ENCODE measurements at regions not wholly inside any gene's neighbourhood (a gene's known extent, or its start where the extent isn't known, plus 50 kb on each side); places are given as distances from the start of the nearest gene placed in this dataset.

DNA sequence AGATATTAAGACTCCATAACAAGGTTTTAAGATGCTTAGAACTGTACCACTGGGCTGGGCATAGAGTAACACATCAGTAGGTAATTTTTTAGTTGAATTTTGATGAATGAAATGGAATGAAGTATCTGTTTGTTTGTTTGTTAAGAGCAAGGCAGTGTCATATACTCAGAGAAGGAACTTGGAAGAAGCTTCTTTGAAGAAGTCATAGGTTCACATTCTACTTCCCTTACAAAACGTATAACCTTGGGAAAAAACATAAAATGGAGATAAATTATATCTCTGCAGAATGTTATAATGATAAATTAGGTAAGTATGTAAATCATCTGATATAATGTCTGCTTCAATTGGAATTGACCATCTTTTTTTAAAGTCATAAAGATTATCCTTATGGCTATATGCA is 122.1 kb upstream of the SLC39A10 start:
- POLR2A ChIA-PET, result no interaction called here
- H3K4me3 ChIP-seq (ENCODE audit: low read depth in 2 of 2, low read length in 1 of 2), result no peak overlapping the region
- H3K27ac ChIP-seq (ENCODE audit: low read depth in 2 of 2, low read length in 1 of 2), result peak overlapping the region in 1 of 2 experiments; percentile 82; a peak in 2 of 4 replicates
- TF ChIP-seq FOXM1 (IDR thresholded peaks at IDR 0.05; ENCODE audit: low read depth), result no peak
- TF ChIP-seq, protein P1, sequence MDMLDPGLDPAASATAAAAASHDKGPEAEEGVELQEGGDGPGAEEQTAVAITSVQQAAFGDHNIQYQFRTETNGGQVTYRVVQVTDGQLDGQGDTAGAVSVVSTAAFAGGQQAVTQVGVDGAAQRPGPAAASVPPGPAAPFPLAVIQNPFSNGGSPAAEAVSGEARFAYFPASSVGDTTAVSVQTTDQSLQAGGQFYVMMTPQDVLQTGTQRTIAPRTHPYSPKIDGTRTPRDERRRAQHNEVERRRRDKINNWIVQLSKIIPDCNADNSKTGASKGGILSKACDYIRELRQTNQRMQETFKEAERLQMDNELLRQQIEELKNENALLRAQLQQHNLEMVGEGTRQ (IDR thresholded peaks at IDR 0.05; ENCODE audit: borderline replicate concordance, low read depth, low read length), result no peak
- TF ChIP-seq, protein P2, sequence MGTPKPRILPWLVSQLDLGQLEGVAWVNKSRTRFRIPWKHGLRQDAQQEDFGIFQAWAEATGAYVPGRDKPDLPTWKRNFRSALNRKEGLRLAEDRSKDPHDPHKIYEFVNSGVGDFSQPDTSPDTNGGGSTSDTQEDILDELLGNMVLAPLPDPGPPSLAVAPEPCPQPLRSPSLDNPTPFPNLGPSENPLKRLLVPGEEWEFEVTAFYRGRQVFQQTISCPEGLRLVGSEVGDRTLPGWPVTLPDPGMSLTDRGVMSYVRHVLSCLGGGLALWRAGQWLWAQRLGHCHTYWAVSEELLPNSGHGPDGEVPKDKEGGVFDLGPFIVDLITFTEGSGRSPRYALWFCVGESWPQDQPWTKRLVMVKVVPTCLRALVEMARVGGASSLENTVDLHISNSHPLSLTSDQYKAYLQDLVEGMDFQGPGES (IDR thresholded peaks at IDR 0.05; ENCODE audit: low read depth, low read length), result no peak
- TF ChIP-seq, protein P3, sequence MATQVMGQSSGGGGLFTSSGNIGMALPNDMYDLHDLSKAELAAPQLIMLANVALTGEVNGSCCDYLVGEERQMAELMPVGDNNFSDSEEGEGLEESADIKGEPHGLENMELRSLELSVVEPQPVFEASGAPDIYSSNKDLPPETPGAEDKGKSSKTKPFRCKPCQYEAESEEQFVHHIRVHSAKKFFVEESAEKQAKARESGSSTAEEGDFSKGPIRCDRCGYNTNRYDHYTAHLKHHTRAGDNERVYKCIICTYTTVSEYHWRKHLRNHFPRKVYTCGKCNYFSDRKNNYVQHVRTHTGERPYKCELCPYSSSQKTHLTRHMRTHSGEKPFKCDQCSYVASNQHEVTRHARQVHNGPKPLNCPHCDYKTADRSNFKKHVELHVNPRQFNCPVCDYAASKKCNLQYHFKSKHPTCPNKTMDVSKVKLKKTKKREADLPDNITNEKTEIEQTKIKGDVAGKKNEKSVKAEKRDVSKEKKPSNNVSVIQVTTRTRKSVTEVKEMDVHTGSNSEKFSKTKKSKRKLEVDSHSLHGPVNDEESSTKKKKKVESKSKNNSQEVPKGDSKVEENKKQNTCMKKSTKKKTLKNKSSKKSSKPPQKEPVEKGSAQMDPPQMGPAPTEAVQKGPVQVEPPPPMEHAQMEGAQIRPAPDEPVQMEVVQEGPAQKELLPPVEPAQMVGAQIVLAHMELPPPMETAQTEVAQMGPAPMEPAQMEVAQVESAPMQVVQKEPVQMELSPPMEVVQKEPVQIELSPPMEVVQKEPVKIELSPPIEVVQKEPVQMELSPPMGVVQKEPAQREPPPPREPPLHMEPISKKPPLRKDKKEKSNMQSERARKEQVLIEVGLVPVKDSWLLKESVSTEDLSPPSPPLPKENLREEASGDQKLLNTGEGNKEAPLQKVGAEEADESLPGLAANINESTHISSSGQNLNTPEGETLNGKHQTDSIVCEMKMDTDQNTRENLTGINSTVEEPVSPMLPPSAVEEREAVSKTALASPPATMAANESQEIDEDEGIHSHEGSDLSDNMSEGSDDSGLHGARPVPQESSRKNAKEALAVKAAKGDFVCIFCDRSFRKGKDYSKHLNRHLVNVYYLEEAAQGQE (IDR thresholded peaks at IDR 0.05; ENCODE audit: low read depth, low read length), result no peak
- no peak for TF ChIP-seq MXI1 (IDR thresholded peaks at IDR 0.05; ENCODE audit: low read depth, low read length)
- no peak for TF ChIP-seq EP300 (IDR thresholded peaks at IDR 0.05; ENCODE audit: borderline replicate concordance in 1 of 2, low read depth in 1 of 2, low read length in 1 of 2)
- TF ChIP-seq ELF1 (IDR thresholded peaks at IDR 0.05), result no peak
- no peak for TF ChIP-seq FOXJ3 (CRISPR knock-in tag; IDR thresholded peaks at IDR 0.05)
- no peak for TF ChIP-seq TEAD4 (IDR thresholded peaks at IDR 0.05; ENCODE audit: borderline replicate concordance, insufficient read depth)
- no peak for TF ChIP-seq FOSL2 (IDR thresholded peaks at IDR 0.05; ENCODE audit: borderline replicate concordance, low read depth)
- no peak for TF ChIP-seq GATA2 (CRISPR knock-in tag; IDR thresholded peaks at IDR 0.05)
- TF ChIP-seq, protein P4, sequence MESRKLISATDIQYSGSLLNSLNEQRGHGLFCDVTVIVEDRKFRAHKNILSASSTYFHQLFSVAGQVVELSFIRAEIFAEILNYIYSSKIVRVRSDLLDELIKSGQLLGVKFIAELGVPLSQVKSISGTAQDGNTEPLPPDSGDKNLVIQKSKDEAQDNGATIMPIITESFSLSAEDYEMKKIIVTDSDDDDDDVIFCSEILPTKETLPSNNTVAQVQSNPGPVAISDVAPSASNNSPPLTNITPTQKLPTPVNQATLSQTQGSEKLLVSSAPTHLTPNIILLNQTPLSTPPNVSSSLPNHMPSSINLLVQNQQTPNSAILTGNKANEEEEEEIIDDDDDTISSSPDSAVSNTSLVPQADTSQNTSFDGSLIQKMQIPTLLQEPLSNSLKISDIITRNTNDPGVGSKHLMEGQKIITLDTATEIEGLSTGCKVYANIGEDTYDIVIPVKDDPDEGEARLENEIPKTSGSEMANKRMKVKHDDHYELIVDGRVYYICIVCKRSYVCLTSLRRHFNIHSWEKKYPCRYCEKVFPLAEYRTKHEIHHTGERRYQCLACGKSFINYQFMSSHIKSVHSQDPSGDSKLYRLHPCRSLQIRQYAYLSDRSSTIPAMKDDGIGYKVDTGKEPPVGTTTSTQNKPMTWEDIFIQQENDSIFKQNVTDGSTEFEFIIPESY (IDR thresholded peaks at IDR 0.05; ENCODE audit: borderline replicate concordance, low read depth), result no peak
- H3K27me3 ChIP-seq (ENCODE audit: insufficient read depth), result no peaks in the 10 kb centered on the region
- no peak for DNase-seq
- H3K36me3 ChIP-seq (replicated peaks in 1 of 2; ENCODE audit: control insufficient read depth in 1 of 2, insufficient read depth in 2 of 2, low read length in 1 of 2), result no peaks in the 10 kb centered on the region
- H4K20me1 ChIP-seq (ENCODE audit: insufficient read depth), result no peaks in the 10 kb centered on the region
- no peaks in the 10 kb centered on the region for H3K79me2 ChIP-seq (ENCODE audit: insufficient read depth)
- peak overlapping the region; percentile 30; the same call in 1 of the 2 replicates for H3K9ac ChIP-seq
- H3K9me2 ChIP-seq, result no peaks in the 10 kb centered on the region
- no peaks in the 10 kb centered on the region for H3K9me3 ChIP-seq
- CTCF ChIA-PET, result interaction anchor here (1.9 kb wide), 1 partner anchor 217 kb away, joined by 5 read pairs; no protein-coding TSS in a partner anchor
- H2AFZ ChIP-seq (ENCODE audit: low read depth), result peak overlapping the region; percentile 55; the same call in 1 of the 2 replicates
- H3K4me2 ChIP-seq, result no peak overlapping the region
- peaks cover 0 to 29% of the 10 kb centered on the region in 2 experiments for H3K4me1 ChIP-seq (ENCODE audit: control insufficient read depth in 1 of 2, insufficient read depth in 2 of 2, low read depth in 1 of 2, low read length in 1 of 2)
- peaks cover 28% of the 10 kb centered on the region for H3F3A ChIP-seq (replicated peaks; ENCODE audit: insufficient read depth)
- WGBS (ENCODE audit: low lambda C conversion rate), result 56% methylated on average over 1 of the region's 1 CpG
